ENCODE measurements at regions not wholly inside any gene's neighbourhood (a gene's known extent, or its start where the extent isn't known, plus 50 kb on each side); places are given as distances from the start of the nearest gene placed in this dataset.

GRCh38 chr1:79646880-79647279, 640.4 kb upstream of the ADGRL4 start:
- TF ChIP-seq, protein P1, sequence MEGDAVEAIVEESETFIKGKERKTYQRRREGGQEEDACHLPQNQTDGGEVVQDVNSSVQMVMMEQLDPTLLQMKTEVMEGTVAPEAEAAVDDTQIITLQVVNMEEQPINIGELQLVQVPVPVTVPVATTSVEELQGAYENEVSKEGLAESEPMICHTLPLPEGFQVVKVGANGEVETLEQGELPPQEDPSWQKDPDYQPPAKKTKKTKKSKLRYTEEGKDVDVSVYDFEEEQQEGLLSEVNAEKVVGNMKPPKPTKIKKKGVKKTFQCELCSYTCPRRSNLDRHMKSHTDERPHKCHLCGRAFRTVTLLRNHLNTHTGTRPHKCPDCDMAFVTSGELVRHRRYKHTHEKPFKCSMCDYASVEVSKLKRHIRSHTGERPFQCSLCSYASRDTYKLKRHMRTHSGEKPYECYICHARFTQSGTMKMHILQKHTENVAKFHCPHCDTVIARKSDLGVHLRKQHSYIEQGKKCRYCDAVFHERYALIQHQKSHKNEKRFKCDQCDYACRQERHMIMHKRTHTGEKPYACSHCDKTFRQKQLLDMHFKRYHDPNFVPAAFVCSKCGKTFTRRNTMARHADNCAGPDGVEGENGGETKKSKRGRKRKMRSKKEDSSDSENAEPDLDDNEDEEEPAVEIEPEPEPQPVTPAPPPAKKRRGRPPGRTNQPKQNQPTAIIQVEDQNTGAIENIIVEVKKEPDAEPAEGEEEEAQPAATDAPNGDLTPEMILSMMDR (IDR thresholded peaks at IDR 0.05; ENCODE audit: extremely low read depth, insufficient read depth, missing control alignments), result no peak
- DNase-seq (ENCODE audit: low spot score), result no peak
- in situ Hi-C loops (cut with MboI; ENCODE audit: low pct_unique_long_range_greater_than_20kb, low sequenced_read_pairs, unreplicated experiment), result no loop called here

- in situ Hi-C loops (cut with MboI; ENCODE audit: low pct_unique_long_range_greater_than_20kb, low sequenced_read_pairs, unreplicated experiment), result no loop called here
- no peak for DNase-seq (ENCODE audit: low spot score)
- TF ChIP-seq, protein P1 (IDR thresholded peaks at IDR 0.05; ENCODE audit: extremely low read depth, insufficient read depth, missing control alignments), result no peak
Measured at GRCh38 chr1:79638382-79638781, 631.9 kb upstream of the ADGRL4 start.

DNA sequence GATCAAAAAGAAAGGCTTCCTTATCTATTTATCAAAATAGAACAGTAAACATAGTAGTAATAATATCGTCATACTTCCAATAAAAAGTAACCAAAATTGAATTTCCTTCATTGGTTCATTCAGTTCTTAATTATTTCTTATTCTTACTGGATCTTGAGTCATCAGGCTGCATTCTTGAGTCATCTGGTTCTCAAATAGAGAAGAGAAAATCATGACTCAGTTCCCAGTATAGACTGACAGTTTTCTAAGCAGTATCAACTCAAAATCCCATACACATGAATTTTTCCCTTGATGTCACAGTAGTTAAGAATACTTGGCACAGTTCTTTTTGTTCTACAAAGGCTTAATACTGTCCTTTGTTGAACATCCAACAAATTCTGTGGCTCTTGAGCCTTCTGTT, 626.9 kb upstream of the ADGRL4 start:
- DNase-seq (ENCODE audit: low spot score), result no peak
- TF ChIP-seq, protein P1 (IDR thresholded peaks at IDR 0.05; ENCODE audit: extremely low read depth, insufficient read depth, missing control alignments), result no peak
- in situ Hi-C loops (cut with MboI; ENCODE audit: low pct_unique_long_range_greater_than_20kb, low sequenced_read_pairs, unreplicated experiment), result no loop called here

DNA sequence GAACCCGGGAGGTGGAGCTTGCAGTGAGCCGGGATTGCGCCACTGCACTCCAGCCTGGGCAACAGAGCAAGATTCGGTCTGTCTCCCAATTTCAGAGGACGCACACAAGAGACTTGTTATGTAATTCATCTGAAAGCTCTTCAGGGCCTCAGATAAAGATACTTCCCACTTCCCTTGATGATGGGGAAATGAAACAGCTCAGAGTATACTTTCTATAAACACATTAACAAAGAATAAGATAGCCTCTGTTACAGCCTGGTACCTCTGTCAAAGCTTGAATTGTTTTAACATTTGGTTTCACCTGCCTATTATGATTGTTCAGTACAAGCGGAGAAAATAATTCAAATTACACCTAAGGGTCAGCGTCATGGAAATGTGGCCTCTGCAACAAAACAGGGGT, 622.9 kb upstream of the ADGRL4 start:
- DNase-seq (ENCODE audit: low spot score), result no peak
- in situ Hi-C loops (cut with MboI; ENCODE audit: low pct_unique_long_range_greater_than_20kb, low sequenced_read_pairs, unreplicated experiment), result no loop called here
- TF ChIP-seq, protein P1 (IDR thresholded peaks at IDR 0.05; ENCODE audit: extremely low read depth, insufficient read depth, missing control alignments), result no peak

DNA sequence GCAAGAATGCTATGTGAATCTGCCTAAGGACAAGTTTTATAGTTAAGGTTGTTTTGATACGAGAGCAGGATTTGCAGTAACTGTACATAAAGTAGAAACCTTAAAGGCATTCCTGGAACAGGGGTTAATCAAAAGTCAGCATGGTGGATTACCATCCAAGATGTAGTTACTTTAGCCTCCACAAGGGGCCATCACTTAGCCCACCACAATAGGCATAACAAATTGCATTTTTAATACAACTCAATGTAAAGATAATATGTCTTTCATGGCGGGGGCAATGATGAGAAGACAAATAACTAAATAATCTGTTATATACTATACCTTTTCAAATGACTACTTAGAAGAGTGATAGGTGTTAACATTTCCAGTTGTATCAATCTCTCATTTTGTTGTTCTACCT, 611.2 kb upstream of the ADGRL4 start:
- DNase-seq (ENCODE audit: low spot score), result no peak
- in situ Hi-C loops (cut with MboI; ENCODE audit: low pct_unique_long_range_greater_than_20kb, low sequenced_read_pairs, unreplicated experiment), result no loop called here
- TF ChIP-seq, protein P1 (IDR thresholded peaks at IDR 0.05; ENCODE audit: extremely low read depth, insufficient read depth, missing control alignments), result peak; percentile 33

DNA sequence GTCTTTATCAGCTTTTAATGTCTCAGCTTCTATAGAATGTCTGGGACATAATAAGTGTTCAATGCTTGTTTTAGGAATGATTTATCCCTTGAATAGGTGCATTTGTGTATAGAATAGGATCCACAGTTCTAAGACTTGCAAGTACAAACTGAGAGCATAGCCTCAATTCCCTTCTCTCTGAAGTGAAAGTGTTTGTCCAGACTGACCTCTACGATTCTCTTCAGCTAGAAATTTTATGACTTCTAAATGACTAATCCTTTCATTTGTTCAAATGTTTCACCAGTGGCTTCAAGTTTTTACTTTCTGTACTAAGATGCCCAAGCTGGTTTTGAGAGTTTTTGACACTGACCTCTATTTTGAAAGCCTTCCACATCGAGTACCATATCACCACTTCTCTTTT, 608.2 kb upstream of the ADGRL4 start:
- in situ Hi-C loops (cut with MboI; ENCODE audit: low pct_unique_long_range_greater_than_20kb, low sequenced_read_pairs, unreplicated experiment), result no loop called here
- TF ChIP-seq, protein P1 (IDR thresholded peaks at IDR 0.05; ENCODE audit: extremely low read depth, insufficient read depth, missing control alignments), result no peak
- DNase-seq (ENCODE audit: low spot score), result no peak

GRCh38 chr1:79614106-79614505, 607.6 kb upstream of the ADGRL4 start:
- in situ Hi-C loops (cut with MboI; ENCODE audit: low pct_unique_long_range_greater_than_20kb, low sequenced_read_pairs, unreplicated experiment), result no loop called here
- DNase-seq (ENCODE audit: low spot score), result no peak
- TF ChIP-seq, protein P1 (IDR thresholded peaks at IDR 0.05; ENCODE audit: extremely low read depth, insufficient read depth, missing control alignments), result no peak

All from GM13977 (cell line).